HG03175 (cell line): ENCODE measurements at regions not wholly inside any gene's neighbourhood (a gene's known extent, or its start where the extent isn't known, plus 50 kb on each side); places are given as distances from the start of the nearest gene placed in this dataset.

ENCODE experiments used
- ATAC-seq: cut with Tn5 transposase; IDR thresholded peaks from one replicate; pipeline ENCODE4 v1.9.1; 2021; ENCODE audit warnings: mild to moderate bottlenecking, moderate library complexity; ENCODE audit not compliant: unreplicated experiment

DNA sequence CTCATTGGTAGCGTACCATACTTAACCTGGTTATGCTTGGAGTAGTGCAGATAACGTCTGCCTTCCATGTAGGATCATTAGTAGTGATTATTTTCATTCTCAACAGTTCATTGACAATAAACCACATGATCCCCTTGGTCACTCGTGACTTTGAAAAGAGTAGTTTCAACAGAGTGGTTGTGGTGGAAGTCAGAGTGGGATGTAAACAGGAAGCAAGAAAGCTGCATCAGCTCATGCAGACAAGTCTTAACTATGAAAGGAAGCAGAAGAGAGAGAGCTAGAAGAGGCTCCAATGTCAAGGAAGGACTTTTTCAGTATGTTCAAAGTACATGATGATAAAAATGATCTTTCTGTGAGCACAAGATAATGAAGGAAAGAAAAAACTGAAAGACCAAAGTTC, 287.4 kb downstream of the MBD2 start:
- no peak for ATAC-seq

DNA sequence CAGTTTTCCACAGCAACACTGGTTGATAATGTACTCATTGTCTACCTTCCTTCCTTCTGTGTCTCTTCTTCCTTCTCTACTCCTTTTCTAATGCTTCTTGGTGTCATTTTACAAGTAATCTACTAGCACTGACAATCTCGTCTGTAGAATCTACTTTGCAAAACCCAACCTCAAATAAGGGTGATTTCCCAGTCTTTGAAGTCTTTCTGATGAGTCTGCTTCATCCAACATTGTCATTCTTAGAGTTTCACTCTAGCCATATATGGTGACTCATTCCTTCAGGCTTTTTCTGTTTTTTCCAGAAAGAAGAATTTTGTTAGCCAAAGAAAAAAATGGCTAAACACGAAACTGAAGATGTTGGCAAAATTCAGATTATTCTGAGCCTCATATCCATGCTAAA, 288.7 kb downstream of the MBD2 start:
- ATAC-seq, result no peak

DNA sequence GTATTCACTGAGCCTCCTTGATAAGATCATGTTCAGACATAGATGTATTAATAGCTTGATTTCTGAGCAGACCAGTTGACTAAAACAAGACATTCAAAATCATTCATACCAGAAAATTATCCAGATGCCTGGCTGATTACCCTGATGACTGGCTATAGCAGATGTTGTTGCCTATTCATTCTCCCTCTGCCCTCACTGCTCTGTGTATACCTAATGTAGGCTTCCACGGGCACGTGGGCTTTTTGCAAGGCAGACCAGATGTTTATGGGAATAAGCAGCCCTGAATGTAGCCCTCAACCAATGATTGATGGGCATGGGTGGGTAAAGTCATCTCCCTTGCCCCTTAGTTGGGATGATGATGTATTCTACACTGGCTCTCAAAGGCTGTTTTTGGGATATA, 289.1 kb downstream of the MBD2 start:
- ATAC-seq, result no peak

DNA sequence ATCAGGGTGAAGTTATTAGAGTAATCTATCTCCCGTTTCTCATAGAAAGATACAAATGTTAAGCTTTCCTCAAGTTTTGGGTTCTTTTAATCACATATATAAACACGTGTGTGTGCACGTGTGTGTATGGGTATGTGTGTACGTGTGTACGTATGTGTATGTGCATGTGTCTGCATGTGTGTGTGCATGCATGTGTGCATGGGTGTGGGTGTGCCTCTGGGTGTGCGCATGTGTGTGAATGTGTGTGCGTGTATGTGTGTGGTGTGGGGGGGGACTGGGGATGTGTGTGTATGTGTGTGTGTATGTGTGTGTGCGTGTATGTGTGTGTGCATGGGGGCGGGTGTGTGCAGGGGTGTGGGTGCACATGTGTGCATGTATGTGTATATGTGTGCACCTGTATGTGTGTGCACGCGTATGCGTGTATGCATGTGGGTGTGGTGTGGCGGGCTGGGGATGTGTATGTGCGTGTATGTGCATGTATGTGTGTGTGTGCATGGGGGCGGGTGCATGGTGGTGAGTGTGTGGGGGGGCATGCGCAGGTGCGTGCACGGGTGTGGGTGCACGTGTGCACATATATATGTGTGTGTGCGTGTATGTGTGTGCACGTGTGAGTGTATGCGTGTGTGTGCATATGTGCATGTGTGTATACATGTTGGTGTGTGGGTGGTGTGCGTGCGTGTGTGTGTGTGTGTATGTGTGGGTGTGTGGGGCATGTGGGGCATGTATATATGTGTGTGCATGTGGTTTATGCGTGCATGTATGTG, 304.0 kb downstream of the MBD2 start:
- no peak for ATAC-seq

DNA sequence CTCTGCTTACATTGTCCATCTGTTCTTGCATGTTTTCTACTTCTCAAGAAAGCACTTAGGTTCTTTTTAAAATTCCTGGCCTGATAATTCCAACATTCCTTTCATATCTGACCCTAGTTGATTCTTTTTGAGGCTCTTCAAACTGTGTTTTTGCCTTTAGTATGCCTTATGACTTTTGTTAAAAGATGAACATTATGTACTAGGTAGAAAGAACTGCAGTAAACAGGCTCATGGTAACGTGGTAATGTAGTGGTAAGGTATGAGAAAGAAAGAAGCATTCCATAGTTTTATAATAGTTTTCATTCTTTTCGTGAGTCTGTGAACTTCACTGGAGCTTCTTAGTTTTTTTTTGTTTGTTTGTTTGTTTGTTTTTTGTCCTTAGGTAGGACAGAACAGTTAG, 306.4 kb downstream of the MBD2 start:
- no peak for ATAC-seq

DNA sequence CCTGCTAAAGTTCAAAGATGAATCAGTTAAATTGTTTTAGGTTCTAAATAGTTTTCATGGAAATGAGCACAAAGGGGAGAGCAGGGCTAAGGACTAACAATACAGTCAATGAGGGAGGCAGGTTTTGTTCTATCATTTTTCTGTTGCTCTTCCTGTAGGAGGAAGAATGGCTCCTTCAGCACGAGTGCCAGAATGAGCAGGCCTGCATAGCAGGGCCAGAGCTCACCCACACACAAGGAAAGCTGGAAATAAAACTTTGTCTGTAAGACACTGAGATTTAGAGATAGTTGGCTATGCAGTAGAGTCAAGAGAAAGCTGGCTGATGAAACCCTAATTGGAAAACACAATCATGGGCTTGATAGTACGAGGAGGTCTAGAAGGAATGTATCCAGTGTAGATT, 313.3 kb downstream of the MBD2 start:
- ATAC-seq, result no peak

DNA sequence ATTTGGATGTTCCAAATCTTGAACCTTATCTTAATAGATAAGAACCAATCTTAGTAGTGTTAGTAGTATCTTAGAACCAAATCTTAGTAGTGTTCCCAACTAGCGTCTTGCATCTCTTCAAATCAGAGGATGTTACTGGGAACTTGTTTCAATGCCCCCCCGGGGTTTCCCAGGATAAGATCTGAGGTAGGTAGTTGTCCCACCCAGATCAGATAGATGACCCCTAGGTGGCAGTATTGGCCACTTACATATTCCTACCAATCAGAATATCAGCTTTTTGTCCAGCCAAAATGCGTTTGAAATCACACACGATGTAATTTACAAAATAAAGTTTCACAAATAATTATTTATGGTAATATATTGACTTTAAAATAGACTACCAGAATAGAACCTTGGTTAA, 314.8 kb downstream of the MBD2 start:
- no peak for ATAC-seq

DNA sequence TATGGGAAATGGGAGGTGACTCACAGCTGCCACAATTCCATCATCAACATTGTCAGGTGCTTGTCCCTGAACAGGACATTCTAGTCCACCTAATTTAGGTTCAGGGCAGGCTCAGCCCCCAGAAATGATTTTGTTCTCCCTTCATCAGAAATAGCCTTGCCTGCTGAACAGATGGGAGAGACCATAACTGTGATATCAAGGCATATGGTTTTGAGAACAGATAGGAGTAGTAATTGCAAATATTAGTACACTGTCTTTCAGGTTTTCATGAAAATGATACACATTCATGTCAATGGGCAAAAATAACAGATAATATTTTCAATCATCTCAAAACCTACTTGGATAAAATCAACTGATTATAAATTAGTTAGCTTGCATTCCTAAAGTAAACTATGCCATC, 316.5 kb downstream of the MBD2 start:
- ATAC-seq, result no peak

DNA sequence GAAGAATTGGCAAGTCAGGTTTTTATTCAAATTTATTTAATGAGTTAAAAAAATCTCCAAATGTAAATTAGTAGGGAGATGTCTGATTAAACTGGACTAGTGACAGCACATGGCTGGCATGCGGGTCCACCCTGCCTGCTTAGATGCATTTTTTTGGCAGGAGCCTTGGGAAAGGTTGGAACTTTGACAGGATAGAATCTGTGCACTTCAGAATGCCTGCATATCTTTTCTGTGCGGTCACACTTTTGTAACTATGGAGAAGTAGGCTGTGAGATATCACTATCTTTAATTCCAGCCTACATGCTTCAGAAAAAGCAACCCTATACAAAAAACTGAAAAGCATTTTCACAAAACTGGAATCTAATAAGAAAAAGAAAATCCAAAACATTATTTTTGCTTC, 317.8 kb downstream of the MBD2 start:
- ATAC-seq, result no peak

DNA sequence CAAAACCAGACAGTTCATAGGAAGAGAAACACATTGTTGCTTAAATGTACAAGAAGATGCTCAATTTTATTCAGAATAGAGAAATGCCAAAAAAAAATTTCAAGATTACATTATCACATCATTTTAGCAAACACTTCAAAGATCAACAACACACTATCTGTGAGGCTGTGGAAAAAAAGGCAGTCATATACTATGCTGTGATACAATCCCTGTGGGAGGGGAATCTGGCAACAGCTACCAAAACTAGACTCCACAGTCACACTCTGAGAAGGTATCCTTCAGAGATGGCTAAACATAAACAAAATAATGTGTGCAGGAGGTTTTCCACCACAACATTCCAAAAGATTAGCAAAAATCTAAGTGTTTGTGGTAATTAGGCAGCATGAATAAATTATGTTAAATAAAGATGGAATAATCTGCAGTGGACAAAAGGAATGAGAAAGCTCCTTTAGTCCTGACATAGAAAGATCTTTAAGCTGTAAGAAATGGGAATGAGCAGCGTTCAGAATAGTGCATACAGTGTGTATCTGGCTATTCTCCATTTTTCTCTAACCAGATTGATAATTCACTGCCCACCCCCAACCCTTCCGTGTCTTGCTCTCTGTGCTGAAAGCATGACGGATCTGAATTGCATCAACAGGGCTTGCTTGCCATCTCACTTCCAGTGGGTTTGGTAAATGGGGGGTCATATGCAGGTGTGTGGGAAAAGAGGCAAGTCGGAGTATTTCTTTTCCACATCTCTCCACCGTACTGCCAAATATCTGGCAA, 329.6 kb downstream of the MBD2 start:
- no peak for ATAC-seq

DNA sequence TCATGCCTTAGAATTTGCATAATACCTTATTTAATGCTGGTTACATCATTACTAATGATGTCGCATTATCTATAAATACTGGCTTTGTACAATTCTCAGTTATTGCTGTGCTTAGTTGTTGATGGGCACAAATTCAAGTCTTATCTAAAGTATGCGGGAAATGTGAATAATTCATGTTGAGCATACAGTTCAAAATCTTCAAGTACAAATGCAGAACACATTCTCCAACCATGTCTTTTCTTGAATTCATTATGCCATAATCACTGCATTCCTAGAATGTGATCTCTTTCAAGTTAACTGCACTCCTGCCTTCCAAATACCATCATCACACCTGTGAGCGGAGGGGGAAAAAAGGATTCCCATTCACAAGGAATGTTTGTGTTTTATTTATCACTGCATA, 337.0 kb downstream of the MBD2 start:
- no peak for ATAC-seq

DNA sequence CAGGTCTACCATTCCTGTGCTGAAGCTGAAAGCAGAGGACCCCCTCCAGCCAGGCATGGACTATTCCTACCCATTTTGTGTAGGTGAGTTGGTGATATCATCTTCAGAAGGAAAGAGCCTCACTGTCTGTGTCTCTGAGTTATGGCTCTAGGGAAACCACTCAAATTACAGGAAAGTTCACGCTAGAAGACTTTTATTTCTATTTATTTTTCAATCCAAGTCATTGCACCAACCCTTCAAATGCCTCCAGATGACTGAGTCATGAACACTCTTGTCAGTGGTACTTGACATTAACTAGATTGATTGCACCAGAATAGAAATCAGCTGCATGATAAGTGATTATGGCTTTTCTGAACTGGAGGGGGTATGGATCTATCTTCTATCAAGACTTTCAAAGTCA, 338.4 kb downstream of the MBD2 start:
- ATAC-seq, result no peak

DNA sequence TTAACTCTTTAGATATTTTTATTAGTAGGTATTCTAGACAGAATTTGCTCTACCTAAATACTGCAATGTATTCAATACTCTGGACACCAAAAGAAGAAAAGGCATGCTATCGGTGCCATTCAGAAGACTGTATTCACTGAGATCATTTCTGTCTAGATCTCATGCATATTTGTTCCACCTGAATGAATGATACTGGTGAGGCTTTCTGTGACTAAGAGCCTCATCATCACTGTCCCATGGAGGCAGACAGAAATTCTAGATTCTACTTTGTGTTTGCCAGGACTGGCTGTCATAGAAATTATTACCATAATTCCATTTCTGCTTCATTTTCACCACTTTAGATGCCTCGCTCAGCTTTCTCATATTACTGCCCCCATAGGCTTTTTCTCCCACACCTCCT, 340.7 kb downstream of the MBD2 start:
- no peak for ATAC-seq

DNA sequence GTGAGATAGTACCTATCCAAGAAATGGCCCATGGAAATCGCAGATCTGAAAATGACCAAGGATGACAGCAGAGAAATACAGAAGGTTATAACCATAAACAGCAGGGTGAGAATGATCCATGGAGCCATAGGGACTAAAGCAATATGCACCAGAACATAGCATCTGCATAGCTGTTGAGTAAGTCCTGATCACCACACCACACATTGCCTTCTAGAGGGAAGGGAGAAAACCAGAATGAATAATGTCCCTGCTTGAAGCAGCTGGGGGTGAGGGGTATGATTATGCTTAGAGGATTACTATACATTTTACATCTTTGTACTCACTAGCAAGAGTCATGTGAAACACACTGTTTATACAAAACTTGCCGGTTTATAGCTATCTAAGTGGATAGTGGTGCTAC, 350.4 kb downstream of the MBD2 start:
- ATAC-seq, result no peak

DNA sequence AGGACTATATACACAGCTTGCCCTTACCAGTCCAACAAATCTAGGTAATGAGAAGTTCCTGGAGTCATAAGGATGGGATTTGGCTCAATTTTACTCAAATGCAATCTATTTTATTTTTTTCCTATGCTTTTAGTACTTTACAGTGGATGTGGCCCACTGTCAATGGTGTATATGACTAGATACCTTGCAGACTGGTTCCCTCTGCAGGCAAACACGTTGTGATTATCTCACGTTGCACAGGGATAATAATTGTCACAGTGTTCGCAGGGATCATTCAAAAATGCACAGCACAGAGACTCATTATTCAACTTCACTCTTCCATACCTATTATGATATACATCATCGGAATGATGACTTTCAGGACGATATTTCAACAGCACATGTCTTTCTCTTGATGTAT, 359.7 kb downstream of the MBD2 start:
- ATAC-seq, result no peak

DNA sequence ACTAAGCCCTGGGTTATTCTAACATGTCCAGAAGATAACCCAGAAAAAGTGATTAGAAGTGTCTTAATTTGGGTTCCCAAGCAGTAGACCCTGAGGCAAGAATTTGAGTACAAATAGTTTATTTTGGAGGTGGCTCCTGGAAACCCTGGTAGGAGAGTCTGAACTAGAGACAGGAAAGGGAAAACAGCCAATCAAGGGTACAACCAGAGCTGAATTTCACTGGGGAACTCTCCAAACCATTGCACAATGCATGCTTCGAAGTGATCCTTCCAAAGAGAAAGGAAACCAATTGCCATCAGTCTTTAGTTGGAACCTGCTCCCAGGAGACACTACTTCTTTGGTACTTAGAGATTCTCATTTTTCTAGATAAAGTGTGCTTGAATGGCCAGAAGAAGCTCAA, 361.5 kb downstream of the MBD2 start:
- ATAC-seq, result no peak

DNA sequence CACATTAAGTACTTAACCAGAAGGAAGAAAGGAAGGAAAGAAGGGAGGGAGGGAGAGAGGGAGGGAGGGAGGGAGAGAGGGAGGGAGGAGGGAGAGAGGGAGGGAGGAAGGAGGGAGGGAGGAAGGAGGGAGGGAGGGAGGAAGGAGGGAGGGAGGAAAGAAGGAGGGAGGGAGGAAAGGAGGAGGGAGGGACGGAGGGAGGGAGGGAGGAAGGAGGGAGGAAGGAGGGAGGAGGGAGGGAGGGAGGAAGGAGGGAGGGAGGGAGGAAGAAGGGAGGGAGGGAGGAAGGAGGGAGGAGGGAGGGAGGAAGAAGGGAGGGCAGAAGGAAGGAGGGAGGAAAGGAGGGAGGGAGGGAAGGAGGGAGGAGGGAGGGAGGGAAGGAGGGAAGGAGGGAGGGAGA, 363.3 kb downstream of the MBD2 start:
- ATAC-seq, result no peak

DNA sequence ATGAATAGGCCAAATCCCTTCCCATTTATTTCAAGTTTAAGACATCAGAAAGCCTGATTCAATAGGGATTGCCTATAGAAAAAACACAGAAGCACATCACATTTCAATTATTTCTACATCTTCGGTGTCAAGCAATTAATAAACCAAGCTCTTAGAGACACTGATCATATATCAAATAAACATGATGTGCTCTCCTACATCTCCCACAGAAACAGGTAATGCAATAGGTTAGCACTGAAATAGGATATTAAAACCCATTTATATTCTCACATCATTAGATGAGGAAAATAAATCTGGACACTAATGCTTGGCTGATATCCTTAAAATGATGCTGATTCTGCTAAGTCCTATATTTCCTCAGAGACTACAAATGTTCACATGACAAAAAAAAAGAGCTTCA, 364.7 kb downstream of the MBD2 start:
- ATAC-seq, result no peak

DNA sequence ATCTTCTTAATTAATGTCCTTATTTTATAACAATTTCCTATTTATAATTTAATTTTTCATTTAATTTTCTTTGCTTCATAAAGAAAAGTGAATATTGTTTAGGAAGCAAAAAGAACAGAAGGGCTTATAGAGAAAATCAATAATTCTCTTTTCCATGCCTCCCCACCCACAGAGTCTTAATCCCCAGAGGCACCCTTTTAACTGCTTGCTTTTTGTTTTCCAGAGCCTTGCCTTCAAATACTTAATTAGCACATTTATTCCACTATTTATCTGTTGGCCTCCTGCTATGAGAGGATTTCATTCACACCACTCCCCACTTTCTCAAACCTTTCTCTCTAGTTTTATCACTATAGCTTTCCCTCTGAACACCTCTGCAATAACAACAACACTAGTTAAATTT, 373.6 kb downstream of the MBD2 start:
- no peak for ATAC-seq

DNA sequence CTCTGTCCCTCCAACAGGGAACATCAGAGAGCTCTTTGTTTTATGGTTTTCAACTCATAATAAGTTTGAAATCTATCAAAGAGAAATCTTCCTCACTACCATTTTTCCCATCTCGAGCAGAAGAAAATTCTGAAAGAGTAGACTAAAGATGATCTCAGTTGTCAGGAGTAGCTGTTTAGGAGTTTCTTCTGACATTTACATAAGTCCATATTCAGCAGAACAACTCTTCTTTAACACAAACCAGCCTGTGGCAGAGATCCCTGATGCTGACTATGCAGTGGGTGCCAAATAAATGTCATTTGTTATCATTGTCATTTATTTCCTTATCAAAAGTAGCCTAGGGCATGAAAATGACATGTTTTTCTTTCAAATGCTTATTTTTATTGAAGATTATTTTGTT, 380.7 kb downstream of the MBD2 start:
- ATAC-seq, result no peak

DNA sequence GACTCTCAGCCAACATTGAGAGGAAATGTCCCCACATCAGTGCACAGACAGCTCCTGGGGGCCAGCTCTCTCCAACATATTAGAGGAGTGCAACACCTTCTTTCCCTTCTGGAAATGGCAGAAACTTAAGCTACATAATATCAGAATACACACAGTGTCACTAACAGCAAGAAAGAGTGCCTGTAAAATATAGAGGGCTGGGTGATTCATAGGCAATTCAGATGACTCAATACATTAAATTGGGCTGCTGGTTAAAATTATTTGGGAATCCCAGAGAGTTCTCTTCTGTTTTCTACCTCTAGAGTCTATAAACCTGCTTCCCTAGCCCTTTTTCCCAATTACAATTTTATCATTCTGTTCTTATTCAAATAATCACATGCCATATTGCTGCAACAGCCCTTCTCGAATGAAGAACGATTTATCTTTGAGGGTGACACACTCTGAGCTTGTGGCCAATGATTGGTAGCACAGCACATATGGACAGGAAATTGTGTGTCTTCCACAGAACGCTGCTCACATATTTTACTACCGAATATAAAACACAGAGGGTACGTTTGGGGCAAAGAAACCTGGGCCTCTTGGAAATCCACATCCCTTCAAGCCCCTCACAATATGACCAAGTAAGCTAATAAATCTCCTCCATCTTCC, 381.2 kb downstream of the MBD2 start:
- ATAC-seq, result no peak

DNA sequence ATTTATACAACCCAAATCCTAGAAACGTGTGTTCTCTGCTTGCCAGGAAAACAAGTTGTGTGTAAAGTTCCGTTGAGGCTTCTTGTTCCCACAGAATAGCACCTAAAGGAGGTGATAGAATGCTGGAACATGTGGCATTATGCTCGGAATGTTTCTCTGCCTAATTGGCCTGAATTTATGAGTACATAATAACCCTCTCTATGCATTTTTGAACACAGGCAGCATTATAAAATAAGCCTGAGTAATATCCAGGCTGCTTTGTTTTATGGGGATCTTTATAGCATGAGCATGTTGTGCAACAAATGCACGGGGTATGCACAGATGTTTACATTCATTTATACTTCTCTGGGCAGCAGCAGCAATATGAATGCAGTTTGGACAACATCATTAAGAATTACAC, 385.7 kb downstream of the MBD2 start:
- ATAC-seq, result no peak
